ENCODE measurements at regions not wholly inside any gene's neighbourhood (a gene's known extent, or its start where the extent isn't known, plus 50 kb on each side); places are given as distances from the start of the nearest gene placed in this dataset.
"Not testable (repeated sequence)": the region's sequence is repeated elsewhere in the genome, so short reads cannot be mapped to it uniquely, and the experiment has no call there.

DNA sequence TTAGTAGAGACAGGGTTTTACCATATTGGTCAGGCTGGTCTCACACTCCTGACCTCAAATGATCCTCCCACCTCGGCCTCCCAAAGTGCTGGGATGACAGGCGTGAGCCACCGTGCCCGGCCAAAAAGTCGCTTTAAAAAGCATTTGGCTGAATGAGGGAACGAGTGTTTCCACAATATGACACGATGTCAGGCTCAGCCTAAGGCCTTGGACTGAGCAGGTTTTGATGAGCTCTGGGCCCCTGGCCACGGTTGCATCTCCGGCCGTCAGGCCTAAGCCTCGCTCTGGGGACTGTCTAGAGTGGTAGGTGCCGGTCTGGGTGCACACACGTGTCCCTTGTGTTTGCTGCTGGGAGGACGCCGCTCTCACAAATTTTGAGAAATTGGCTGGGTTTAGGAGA is 120.3 kb downstream of the NPIPB11 start:
- not testable (repeated sequence) for H4K20me1 ChIP-seq (ENCODE audit: insufficient read depth, low read length, poor library complexity, severe bottlenecking); H3K79me2 ChIP-seq (ENCODE audit: insufficient read depth, low read length); H3K9me3 ChIP-seq (ENCODE audit: insufficient read depth, low read depth, low read length); H3K4me3 ChIP-seq (ENCODE audit: low read length, poor library complexity, severe bottlenecking); H3K9me2 ChIP-seq (replicated peaks; ENCODE audit: low read depth, low read length); H3K9ac ChIP-seq (ENCODE audit: low read depth, low read length, poor library complexity, severe bottlenecking); H3K4me1 ChIP-seq (ENCODE audit: insufficient read depth, low read length, poor library complexity, severe bottlenecking); H3K4me2 ChIP-seq (ENCODE audit: low read depth, low read length, poor library complexity, severe bottlenecking); H3K27me3 ChIP-seq (ENCODE audit: insufficient read depth, low read length, poor library complexity, severe bottlenecking); H3F3A ChIP-seq (ENCODE audit: low read depth); H2AFZ ChIP-seq (ENCODE audit: low read length); H3K36me3 ChIP-seq (ENCODE audit: insufficient read depth, low read length)

DNA sequence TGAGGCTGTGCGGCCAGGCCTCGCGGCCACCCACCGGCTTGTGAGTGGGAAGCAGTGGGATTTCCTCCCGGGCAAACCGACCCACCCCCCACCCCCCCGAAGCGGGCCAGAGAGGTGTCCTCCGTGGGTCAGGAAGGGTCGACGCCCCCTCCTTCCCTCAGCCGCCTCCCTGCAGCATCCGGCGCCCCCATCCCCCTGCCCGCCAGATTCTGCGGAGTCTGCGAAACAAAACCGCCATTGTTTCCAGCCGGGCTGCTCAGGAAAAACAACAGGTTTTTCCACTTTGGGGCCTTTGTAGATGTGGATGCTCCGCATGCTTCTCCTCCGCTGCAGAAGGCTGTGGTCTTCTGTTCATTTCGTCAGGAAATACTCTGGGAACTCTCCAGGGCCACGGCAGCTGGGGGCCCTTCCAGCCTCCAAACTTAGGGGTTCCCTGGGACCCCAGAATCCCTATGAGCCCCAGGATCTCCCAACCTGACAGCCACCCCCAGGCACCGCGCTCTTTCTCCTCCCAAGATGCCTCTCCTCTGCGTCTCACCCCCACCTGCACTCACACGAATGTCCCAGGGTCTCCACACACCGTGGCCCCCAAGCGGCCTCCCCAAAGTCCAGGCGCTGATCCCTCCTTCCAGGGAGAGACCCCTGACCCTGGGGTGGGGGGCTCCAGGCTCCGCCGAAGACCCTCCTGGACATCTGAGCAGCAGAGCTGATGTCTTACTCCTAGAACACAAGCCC is 121.2 kb downstream of the NPIPB11 start:
- not testable (repeated sequence) for H3K27me3 ChIP-seq (ENCODE audit: insufficient read depth, low read length, poor library complexity, severe bottlenecking); H3K4me1 ChIP-seq (ENCODE audit: insufficient read depth, low read length, poor library complexity, severe bottlenecking); H3K4me2 ChIP-seq (ENCODE audit: low read depth, low read length, poor library complexity, severe bottlenecking); H3F3A ChIP-seq (ENCODE audit: low read depth); H4K20me1 ChIP-seq (ENCODE audit: insufficient read depth, low read length, poor library complexity, severe bottlenecking); H3K9me2 ChIP-seq (replicated peaks; ENCODE audit: low read depth, low read length); H3K79me2 ChIP-seq (ENCODE audit: insufficient read depth, low read length); H3K4me3 ChIP-seq (ENCODE audit: low read length, poor library complexity, severe bottlenecking); H3K9me3 ChIP-seq (ENCODE audit: insufficient read depth, low read depth, low read length); H3K36me3 ChIP-seq (ENCODE audit: insufficient read depth, low read length); H3K9ac ChIP-seq (ENCODE audit: low read depth, low read length, poor library complexity, severe bottlenecking); H2AFZ ChIP-seq (ENCODE audit: low read length)

DNA sequence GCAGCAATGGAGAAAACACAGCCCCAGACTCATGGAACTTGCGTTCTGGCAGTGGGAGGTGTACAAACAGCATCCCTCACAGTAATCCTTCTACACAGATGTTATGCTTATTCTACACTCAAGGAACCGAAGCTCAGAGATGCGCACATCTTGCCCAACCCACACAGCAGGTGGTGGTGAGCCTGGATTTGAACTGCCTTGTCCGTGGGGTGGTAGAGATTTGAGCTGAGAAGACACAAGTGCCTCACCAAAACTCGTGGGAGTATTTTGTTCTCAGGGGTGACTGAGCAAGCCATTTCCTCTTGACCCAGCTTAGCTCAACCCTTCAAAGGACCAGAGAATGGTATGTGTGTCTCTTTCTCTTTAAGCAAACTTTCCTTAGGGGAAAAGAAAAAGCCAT is 121.8 kb downstream of the NPIPB11 start:
- not testable (repeated sequence) for H2AFZ ChIP-seq (ENCODE audit: low read length); H3K4me3 ChIP-seq (ENCODE audit: low read length, poor library complexity, severe bottlenecking); H3F3A ChIP-seq (ENCODE audit: low read depth); H3K79me2 ChIP-seq (ENCODE audit: insufficient read depth, low read length); H3K9ac ChIP-seq (ENCODE audit: low read depth, low read length, poor library complexity, severe bottlenecking); H3K4me1 ChIP-seq (ENCODE audit: insufficient read depth, low read length, poor library complexity, severe bottlenecking); H3K4me2 ChIP-seq (ENCODE audit: low read depth, low read length, poor library complexity, severe bottlenecking); H3K9me2 ChIP-seq (replicated peaks; ENCODE audit: low read depth, low read length); H3K9me3 ChIP-seq (ENCODE audit: insufficient read depth, low read depth, low read length); H3K36me3 ChIP-seq (ENCODE audit: insufficient read depth, low read length); H4K20me1 ChIP-seq (ENCODE audit: insufficient read depth, low read length, poor library complexity, severe bottlenecking); H3K27me3 ChIP-seq (ENCODE audit: insufficient read depth, low read length, poor library complexity, severe bottlenecking)

DNA sequence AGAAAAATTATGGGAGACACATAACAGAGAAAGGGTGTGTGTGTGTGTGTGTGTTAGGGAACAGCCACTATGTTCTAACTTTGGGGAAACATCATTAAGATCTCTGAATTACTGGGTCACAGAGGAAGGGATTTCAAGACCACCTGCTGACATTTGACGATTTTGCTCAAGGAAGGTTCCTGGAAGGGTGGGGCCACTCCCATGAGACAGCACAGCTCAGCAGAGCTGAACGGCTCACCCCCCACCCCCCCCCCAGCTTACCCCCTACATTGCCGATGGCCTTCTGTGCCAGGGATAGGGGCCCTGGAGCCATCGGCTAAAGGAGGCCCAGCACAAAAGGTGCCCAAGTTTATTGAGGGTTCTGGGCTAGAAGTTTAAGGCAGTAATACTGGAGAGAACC is 122.4 kb downstream of the NPIPB11 start:
- H3F3A ChIP-seq (ENCODE audit: low read depth); H3K4me2 ChIP-seq (ENCODE audit: low read depth, low read length, poor library complexity, severe bottlenecking): not testable (repeated sequence)

DNA sequence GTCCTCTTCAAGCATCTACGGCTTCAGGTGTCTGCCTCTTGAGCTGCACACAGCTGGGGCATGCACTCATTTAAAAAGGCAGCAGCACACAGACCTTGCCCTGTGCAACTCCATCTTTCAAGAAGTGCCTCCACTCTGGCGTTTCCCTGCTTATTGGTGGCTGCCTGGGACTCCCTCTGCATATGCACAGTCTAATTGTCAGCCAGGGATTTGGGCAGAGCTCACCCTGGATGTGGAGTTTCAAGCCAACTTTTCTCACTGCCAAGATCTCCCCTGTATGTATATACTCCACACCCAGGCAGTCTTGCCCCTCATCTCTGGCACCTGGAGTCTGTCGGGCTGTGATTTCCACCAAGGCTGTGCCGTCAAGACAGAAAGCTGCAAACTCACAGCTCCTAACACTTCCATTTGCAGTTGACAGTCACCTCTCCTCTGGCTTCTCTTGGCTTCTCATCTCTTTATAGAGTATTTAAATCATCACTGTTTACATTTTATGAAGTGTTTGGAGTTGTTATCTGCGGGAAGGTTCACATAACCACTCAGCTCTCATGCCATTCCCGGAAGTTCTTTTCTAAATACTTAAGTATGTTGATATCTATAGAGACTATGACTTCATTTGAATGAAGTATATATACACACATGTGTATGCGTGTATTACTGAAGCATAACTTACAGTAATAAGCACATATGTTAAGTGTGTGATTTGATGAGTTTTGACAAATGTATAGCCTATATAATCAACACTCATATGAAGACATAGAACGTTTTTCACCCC is 128.2 kb downstream of the NPIPB11 start:
- H3F3A ChIP-seq (ENCODE audit: low read depth); H3K9me3 ChIP-seq (ENCODE audit: insufficient read depth, low read depth, low read length); H2AFZ ChIP-seq (ENCODE audit: low read length); H4K20me1 ChIP-seq (ENCODE audit: insufficient read depth, low read length, poor library complexity, severe bottlenecking); H3K9me2 ChIP-seq (replicated peaks; ENCODE audit: low read depth, low read length); H3K4me1 ChIP-seq (ENCODE audit: insufficient read depth, low read length, poor library complexity, severe bottlenecking); H3K9ac ChIP-seq (ENCODE audit: low read depth, low read length, poor library complexity, severe bottlenecking); H3K36me3 ChIP-seq (ENCODE audit: insufficient read depth, low read length); H3K4me3 ChIP-seq (ENCODE audit: low read length, poor library complexity, severe bottlenecking); H3K27me3 ChIP-seq (ENCODE audit: insufficient read depth, low read length, poor library complexity, severe bottlenecking); H3K79me2 ChIP-seq (ENCODE audit: insufficient read depth, low read length); H3K4me2 ChIP-seq (ENCODE audit: low read depth, low read length, poor library complexity, severe bottlenecking): not testable (repeated sequence)

More for the DNA sequence above, 122.4 kb downstream of the NPIPB11 start:
- H3K27me3 ChIP-seq (ENCODE audit: insufficient read depth, low read length, poor library complexity, severe bottlenecking); H3K79me2 ChIP-seq (ENCODE audit: insufficient read depth, low read length); H3K4me3 ChIP-seq (ENCODE audit: low read length, poor library complexity, severe bottlenecking); H4K20me1 ChIP-seq (ENCODE audit: insufficient read depth, low read length, poor library complexity, severe bottlenecking); H3K9me3 ChIP-seq (ENCODE audit: insufficient read depth, low read depth, low read length); H3K9me2 ChIP-seq (replicated peaks; ENCODE audit: low read depth, low read length); H2AFZ ChIP-seq (ENCODE audit: low read length); H3K9ac ChIP-seq (ENCODE audit: low read depth, low read length, poor library complexity, severe bottlenecking); H3K36me3 ChIP-seq (ENCODE audit: insufficient read depth, low read length); H3K4me1 ChIP-seq (ENCODE audit: insufficient read depth, low read length, poor library complexity, severe bottlenecking): not testable (repeated sequence)

DNA sequence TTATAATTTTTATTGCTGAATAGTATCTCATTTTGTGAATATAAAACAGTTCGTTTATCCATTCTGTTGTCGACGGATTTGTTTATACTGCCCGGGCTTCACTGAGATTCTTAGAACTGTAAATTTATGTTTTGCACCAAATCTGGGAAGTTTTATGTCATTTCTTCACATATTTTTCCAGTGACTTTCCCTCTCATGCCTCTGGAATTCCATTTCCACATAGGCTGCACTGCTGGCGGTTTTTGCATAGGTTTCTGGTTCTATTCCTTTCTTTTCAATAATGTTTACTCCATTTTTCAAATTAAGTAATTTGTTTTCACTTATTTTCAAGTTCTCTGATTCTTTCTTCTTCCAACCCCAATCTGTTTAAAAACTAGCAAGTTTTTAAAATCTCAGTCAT is 130.1 kb downstream of the NPIPB11 start:
- H2AFZ ChIP-seq (ENCODE audit: low read length); H3K9me3 ChIP-seq (ENCODE audit: insufficient read depth, low read depth, low read length); H3K9ac ChIP-seq (ENCODE audit: low read depth, low read length, poor library complexity, severe bottlenecking); H4K20me1 ChIP-seq (ENCODE audit: insufficient read depth, low read length, poor library complexity, severe bottlenecking); H3K4me3 ChIP-seq (ENCODE audit: low read length, poor library complexity, severe bottlenecking); H3K4me2 ChIP-seq (ENCODE audit: low read depth, low read length, poor library complexity, severe bottlenecking); H3K4me1 ChIP-seq (ENCODE audit: insufficient read depth, low read length, poor library complexity, severe bottlenecking); H3K36me3 ChIP-seq (ENCODE audit: insufficient read depth, low read length); H3K9me2 ChIP-seq (replicated peaks; ENCODE audit: low read depth, low read length); H3K79me2 ChIP-seq (ENCODE audit: insufficient read depth, low read length); H3K27me3 ChIP-seq (ENCODE audit: insufficient read depth, low read length, poor library complexity, severe bottlenecking); H3F3A ChIP-seq (ENCODE audit: low read depth): not testable (repeated sequence)

DNA sequence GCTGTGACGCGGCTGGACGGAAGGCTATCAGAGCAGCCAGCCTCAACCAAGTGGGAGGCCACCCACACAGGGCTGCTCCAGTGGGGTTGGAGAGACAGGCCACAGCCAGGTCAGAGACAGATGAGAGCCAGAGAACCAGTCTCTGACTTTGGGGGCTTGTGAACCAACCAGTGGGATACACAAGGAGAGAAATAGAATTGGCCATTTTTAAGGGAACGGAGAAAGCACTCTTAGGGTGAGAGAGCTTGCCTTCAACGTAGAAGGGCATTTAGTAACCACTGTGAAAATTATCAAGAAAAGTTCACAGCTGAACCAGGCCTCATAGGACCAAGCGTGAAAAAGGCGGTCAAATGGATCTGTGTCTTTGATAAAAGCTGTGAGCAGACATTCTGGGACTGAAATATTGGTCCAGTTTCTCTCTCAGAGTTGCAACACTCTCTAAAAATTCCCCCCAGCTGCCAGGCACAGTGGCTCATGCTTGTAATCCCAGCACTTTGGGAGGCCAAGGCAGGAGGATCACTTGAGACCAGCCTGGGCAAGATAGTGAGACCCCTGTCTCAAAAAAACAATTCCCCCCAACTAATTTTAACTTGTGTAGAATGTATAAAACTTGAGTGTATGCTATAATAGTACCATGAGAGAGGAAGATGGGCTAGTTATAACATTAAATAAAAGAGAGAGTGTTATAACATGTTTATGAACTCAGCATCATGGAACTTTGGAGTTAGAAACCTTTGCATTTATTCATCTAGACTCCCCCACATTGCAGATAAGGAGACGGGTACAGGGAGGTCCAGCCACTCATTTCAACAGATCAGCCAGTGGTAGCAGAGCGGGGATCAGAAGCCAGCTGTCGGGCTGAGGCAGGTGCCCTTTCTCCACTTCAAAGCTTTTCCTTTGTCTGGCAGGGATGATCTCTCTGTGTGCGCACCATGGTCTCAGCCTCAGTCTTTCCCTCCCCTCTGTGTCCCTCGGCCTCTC is 132.2 kb downstream of the NPIPB11 start:
- not testable (repeated sequence) for H2AFZ ChIP-seq (ENCODE audit: low read length); H3K9ac ChIP-seq (ENCODE audit: low read depth, low read length, poor library complexity, severe bottlenecking); H3F3A ChIP-seq (ENCODE audit: low read depth); H3K36me3 ChIP-seq (ENCODE audit: insufficient read depth, low read length); H3K4me3 ChIP-seq (ENCODE audit: low read length, poor library complexity, severe bottlenecking); H3K9me3 ChIP-seq (ENCODE audit: insufficient read depth, low read depth, low read length); H3K9me2 ChIP-seq (replicated peaks; ENCODE audit: low read depth, low read length); H3K79me2 ChIP-seq (ENCODE audit: insufficient read depth, low read length); H3K27me3 ChIP-seq (ENCODE audit: insufficient read depth, low read length, poor library complexity, severe bottlenecking); H3K4me2 ChIP-seq (ENCODE audit: low read depth, low read length, poor library complexity, severe bottlenecking); H3K4me1 ChIP-seq (ENCODE audit: insufficient read depth, low read length, poor library complexity, severe bottlenecking); H4K20me1 ChIP-seq (ENCODE audit: insufficient read depth, low read length, poor library complexity, severe bottlenecking)

Data from Loucy (cell line).